ENCODE measurements at regions not wholly inside any gene's neighbourhood (a gene's known extent, or its start where the extent isn't known, plus 50 kb on each side); places are given as distances from the start of the nearest gene placed in this dataset.
"Not testable (repeated sequence)": the region's sequence is repeated elsewhere in the genome, so short reads cannot be mapped to it uniquely, and the experiment has no call there.

DNA sequence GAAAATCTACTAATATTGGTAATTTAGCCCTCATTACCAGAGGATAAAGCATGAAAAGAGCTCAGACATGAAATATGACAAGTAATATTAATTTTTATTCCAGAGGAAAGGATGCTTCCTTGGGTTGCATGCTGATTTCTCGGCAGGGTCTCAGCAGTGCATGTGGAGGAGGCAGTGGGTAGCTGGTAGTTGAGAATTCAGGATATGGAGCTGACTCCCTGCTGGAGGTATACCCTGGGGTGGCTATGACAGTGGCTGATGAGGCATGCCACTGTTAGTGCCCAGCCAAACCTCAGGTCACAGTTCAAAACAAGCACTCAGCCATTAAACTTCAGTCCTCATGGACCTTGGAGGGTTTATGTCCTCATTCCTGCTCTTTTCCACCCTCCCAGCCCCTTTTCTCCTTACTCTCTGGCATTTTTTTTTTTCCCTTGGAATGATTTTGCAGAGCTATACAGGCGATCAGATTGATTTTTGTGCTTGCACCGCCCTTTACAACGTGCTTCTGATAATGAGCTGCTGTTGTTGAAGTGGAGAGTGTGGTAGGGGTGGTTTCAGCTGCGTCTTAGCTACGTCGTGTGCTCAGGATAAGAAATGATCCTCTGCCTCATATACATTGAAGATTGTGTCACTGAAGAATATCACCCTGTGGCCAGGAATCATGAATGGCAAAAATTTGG is 761.9 kb upstream of the MMS22L start:
- no peak for DNase-seq

DNA sequence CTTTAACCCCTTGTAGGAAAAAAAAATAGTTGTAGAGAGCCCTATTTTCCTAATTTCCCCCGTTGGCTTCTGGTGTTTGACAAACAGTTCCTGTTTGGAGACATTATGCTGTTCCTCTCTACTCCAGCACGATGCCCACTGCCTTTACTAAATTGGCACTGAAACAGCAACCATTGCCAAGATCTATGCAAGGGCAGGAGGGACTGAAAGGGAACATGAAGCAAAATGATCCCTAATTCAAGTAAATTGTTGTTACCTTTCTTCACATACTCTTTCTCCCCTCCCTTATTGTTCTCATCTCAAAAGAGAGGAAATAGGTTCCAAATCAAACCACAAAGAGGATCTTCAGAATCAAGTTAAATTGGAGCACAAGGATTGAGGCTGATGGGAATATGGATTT is 764.1 kb upstream of the MMS22L start:
- DNase-seq, result no peak

DNA sequence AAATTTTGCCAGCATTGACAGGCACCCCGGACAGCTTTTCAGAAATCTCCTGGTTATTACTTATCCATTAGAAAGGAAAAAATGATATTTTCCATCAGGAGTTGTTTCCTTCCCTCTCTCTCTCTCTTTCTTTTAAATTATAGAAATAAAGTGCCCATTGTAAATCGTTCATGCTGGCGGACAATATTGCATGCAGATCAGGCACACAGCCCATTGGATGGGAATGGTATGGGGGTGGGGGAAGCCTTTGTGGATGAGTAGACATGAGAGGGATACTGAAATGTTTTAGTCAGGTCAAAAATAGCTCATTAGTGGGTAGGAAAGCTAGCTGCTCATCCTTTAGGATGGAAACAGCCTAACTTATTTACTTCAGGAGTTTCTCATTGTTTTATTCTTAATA is 764.9 kb upstream of the MMS22L start:
- DNase-seq, result no peak

DNA sequence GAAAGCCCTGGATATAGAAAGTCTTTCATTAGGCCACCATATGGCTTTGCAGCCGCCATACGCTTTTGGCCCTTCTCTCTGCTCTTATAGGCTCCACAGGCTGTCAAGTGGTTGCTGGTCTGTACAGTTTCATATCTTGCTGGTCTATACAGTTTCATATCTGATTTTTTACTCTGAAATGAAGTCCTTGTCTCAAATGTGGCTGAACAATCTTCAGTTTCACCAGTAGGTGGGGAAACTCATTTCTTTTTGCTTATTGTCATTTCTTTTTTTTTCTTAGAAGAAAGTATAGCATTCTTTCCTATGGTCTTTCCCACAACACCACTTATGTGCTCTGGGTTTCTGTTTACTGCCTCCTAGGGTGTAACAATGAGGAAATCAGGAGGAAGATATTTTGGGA is 771.4 kb upstream of the MMS22L start:
- DNase-seq, result no peak

GRCh38 chr6:98056955-98057354 is 773.9 kb upstream of the MMS22L start:
- no peak for DNase-seq

DNA sequence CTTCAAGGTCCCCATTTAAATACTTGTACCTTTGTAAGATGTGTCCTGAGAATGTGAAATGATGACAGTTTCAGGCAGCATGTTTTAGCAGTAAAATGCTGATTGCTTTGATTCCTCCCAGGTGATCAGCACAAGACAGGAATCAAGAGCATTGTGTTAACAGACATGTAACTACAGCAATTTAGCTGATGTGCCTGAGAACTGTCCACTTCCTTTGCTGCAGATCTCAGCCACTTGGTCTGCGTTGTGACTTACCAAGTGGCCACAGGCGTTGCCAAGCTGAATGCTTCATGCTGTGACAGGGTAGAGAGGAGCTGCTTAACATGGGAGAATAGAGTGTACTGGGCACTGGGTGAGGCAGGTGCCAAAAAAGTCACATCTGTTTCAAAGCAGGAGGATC is 767.0 kb upstream of the POU3F2 start:
- no peak for DNase-seq

DNA sequence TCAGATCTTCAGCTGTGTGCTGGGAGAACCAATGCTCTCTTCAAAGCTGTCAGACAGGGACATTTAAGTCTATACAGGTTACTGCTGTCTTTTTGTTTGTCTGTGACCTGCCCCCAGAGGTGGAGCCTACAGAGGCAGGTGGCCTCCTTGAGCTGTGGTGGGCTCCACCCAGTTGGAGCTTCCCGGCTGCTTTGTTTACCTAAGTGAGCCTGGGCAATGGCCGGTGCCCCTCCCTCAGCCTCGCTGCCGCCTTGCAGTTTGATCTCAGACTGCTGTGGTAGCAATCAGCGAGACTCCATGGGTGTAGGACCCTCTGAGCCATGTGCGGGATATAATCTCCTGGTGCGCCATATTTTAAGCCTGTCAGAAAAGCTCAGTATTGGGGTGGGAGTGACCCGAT is 745.8 kb upstream of the POU3F2 start:
- DNase-seq, result not testable (repeated sequence)

GRCh38 chr6:98092331-98092730 is 742.0 kb upstream of the POU3F2 start:
- DNase-seq, result no peak

- no peak for DNase-seq
These were observed 739.7 kb upstream of the POU3F2 start for GRCh38 chr6:98094696-98095095.

DNA sequence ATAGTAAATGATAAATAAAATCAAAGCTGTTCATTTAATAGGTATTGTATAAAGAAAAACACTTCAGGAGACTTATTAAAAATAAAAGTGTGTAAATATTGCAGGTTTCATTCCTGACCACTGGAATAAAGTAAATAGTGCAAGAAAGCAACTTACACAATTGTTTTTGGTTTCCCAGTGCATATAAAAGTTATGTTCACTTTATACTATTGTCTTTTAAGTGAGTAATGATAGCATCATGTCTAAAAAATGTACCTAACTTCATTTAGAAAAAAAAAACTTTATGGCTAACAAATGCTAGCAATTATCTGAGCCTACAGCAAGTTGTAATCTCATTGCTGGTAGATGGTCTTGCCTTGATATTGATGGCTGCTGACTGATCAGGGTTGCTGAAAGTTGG is 726.6 kb upstream of the POU3F2 start:
- DNase-seq, result no peak

DNA sequence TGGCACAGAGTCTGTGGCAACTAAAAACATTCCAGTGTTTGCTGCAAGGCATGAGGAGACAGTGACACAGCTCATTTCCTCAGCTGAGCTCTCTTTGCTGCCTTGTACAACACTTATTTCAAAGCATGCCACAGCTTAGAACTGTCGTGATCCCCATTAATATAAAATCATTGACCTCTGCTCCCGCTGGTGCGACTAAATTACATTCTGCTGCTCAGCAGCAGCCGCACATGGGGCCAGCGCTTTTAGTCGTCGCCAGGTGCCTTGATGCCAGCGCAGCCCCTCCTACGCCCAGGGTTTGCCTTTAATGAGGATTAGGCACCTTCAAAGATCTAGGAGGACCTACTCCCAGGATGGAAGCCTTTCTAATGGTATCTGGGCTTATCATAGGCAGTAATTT is 717.9 kb upstream of the POU3F2 start:
- no peak for DNase-seq

GRCh38 chr6:98117068-98117467 is 717.3 kb upstream of the POU3F2 start:
- DNase-seq, result no peak

DNA sequence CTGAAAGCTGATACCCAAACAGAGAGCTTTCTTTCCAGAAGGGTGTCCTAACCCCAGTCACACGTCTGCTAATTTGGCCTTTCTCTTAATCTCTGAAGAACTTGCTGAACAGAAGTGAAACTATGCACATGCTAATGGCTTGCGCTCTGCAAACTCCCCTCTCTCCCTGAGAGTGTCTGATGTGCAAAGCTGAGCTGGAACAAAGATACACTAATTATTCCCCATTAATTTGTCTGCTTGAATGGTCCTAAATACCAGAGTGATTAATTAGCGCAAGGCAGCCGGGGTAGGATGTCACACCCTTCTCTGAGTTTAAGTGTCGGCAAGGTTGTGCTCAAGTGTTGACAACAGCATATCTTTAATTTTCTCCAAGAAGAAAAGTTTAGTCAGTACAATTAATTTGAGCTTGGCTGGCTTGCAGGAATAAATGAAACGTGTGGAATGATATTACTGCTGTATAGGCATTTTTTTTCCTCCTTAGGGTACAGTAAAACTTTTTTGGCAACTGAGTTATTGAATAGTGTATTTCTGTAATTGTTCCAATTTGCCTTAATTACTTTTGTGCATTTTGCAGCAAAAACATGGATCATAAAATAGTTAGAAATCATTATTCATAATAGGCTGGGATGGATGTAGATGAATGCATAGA is 715.9 kb upstream of the POU3F2 start:
- no peak for DNase-seq

DNA sequence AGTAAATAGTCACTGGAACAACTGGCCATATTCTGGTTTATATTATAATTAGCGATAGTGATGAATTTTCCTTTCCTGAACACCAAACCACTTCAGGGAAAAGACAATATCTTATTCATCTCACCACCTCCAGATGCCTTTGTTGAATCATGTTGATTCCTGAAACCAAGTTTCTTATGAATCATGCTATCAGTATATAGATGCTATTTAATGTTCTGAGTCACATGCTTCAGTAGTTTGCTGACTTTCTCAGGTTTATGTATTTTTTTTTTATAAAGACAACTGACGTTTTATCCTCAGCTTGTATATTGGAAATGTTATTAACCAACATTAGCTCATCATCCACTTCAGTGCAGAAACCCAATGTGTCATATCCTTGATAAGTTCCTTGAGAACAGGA is 710.2 kb upstream of the POU3F2 start:
- DNase-seq, result no peak

GRCh38 chr6:98131290-98131990 is 702.9 kb upstream of the POU3F2 start:
- no peak for DNase-seq

- DNase-seq, result no peak
These were observed 698.0 kb upstream of the POU3F2 start for GRCh38 chr6:98136333-98136732.

DNA sequence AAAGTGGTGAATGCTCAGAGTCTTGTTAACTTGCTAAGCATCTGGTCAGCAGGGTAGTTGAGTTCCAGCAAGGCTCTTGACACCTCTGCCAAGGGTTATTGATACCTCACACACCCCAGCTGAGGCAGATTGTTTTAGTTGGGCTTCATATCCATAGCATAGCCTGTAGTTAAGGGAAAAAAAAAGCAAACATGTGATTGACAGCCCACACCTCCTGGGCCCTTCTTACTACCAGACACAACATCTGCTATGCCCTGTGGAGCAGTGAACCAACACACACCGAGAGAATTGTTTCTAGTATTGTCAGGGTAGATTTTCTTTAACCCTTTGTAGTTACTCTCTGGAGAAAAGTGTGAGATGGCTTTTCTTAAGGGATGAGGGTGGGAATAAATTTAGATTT is 697.0 kb upstream of the POU3F2 start:
- DNase-seq, result no peak

- DNase-seq, result no peak
These were observed 691.5 kb upstream of the POU3F2 start for GRCh38 chr6:98142839-98143238.

GRCh38 chr6:98146656-98147055 is 687.7 kb upstream of the POU3F2 start:
- DNase-seq, result no peak

GRCh38 chr6:98156580-98156979 is 677.8 kb upstream of the POU3F2 start:
- no peak for DNase-seq

DNA sequence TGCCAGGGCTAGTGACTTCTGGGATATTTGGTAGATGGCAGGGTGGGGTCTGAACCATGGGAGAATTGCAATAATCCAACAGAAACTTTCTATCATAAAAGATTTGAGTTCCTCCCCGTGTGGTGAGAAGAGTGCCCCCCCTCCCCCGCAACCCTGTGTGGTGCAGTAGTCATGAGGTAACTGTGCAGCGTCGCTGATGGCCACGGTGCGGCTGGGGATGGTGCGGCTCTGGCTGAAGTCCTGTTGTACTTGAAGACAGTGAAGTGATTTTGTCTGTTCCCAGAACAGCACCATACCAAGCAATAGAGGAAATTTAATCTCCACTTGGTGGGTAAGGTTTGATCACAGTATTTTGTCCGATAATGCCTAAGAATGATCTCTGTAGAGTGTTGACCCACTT is 654.8 kb upstream of the POU3F2 start:
- DNase-seq, result no peak

GRCh38 chr6:98200084-98200483 is 634.3 kb upstream of the POU3F2 start:
- no peak for DNase-seq

- no peak for DNase-seq
These were observed 631.1 kb upstream of the POU3F2 start for GRCh38 chr6:98203170-98203806.

DNA sequence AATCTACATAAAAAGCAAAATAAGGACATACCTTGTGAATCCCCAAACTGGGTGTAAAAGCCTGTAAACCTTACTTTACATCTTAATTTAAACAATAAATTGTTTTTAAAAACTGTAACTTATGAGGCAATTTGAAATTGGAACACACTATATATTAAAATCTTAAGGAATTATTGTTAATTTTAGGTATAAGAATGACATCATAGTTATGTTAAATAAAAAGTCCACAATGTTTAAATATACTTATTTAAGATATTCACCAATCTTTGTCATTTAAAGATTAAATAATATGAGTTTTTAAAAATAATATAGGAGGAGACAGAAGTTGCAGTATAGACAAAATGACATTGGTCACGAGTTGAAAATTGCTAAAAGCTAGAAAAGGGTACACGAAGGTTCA is 621.9 kb upstream of the POU3F2 start:
- DNase-seq, result no peak

Data from cerebellar nuclear complex (tissue), 1 donor.